Loucy (cell line): ENCODE measurements at regions not wholly inside any gene's neighbourhood (a gene's known extent, or its start where the extent isn't known, plus 50 kb on each side); places are given as distances from the start of the nearest gene placed in this dataset.

Experiments used
- H2AFZ ChIP-seq: fragments of 200-600 bp; sonication (generic); 2 replicates; pipeline ENCODE4 v1.6.0; 2016; ENCODE audit warnings: antibody characterized with exemption, mild to moderate bottlenecking, low read length, moderate library complexity
- H3F3A ChIP-seq: fragments of 200-600 bp; 2 replicates; pipeline ENCODE4 v1.6.0; 2016; ENCODE audit warnings: antibody characterized with exemption, low read depth, mild to moderate bottlenecking
- H3K27me3 ChIP-seq: fragments of 200-600 bp; sonication (generic); 2 replicates; pipeline ENCODE4 v1.6.1; 2014; ENCODE audit warnings: low read length, mild to moderate bottlenecking; ENCODE audit not compliant: insufficient read depth, poor library complexity, severe bottlenecking
- H3K36me3 ChIP-seq: fragments of 200-600 bp; sonication (generic); 2 replicates; pipeline ENCODE4 v1.6.1; 2016; ENCODE audit warnings: low read length; ENCODE audit not compliant: insufficient read depth
- H3K4me1 ChIP-seq: fragments of 200-600 bp; sonication (generic); 2 replicates; pipeline ENCODE4 v1.5.1; 2014; ENCODE audit warnings: low read length, mild to moderate bottlenecking; ENCODE audit not compliant: insufficient read depth, poor library complexity, severe bottlenecking
- H3K4me2 ChIP-seq: fragments of 200-600 bp; sonication (generic); 2 replicates; pipeline ENCODE4 v1.6.0; 2014; ENCODE audit warnings: antibody characterized with exemption, low read length, low read depth, mild to moderate bottlenecking; ENCODE audit not compliant: poor library complexity, severe bottlenecking
- H3K4me3 ChIP-seq: fragments of 200-600 bp; sonication (generic); 2 replicates; pipeline ENCODE4 v1.5.1; 2014; ENCODE audit warnings: low read length, mild to moderate bottlenecking, mixed read lengths; ENCODE audit not compliant: poor library complexity, severe bottlenecking
- H3K79me2 ChIP-seq: fragments of 200-600 bp; sonication (generic); 2 replicates; pipeline ENCODE4 v1.6.1; 2014; ENCODE audit warnings: low read length; ENCODE audit not compliant: insufficient read depth
- H3K9ac ChIP-seq: fragments of 200-600 bp; sonication (generic); 2 replicates; pipeline ENCODE4 v1.6.0; 2014; ENCODE audit warnings: mild to moderate bottlenecking, low read depth, low read length, moderate library complexity; ENCODE audit not compliant: poor library complexity, severe bottlenecking
- H3K9me2 ChIP-seq: fragments of 200-600 bp; sonication (generic); replicated peaks from 2 replicates; pipeline ENCODE4 v1.6.1; 2016; ENCODE audit warnings: low read depth, low read length, mixed read lengths
- H3K9me3 ChIP-seq: fragments of 200-600 bp; sonication (generic); 2 replicates; pipeline ENCODE4 v1.6.1; 2014; ENCODE audit warnings: mild to moderate bottlenecking, antibody characterized with exemption, low read length, low read depth; ENCODE audit not compliant: insufficient read depth
- H4K20me1 ChIP-seq: fragments of 200-600 bp; sonication (generic); 2 replicates; pipeline ENCODE4 v1.6.0; 2014; ENCODE audit warnings: antibody characterized with exemption, low read length, mild to moderate bottlenecking; ENCODE audit not compliant: insufficient read depth, poor library complexity, severe bottlenecking
- CTCF ChIP-seq: fragments of 200-600 bp; sonication (generic); conservative IDR thresholded peaks from 2 replicates; pipeline ENCODE4 v1.5.1; 2014; ENCODE audit warnings: mild to moderate bottlenecking, antibody characterized with exemption, low read length
- EZH2phosphoT487 ChIP-seq: fragments of 200-600 bp; IDR thresholded peaks from 2 replicates; pipeline ENCODE4 v1.6.1; 2018; ENCODE audit warnings: antibody characterized with exemption, mild to moderate bottlenecking, moderate library complexity, borderline replicate concordance

- Histone ChIP-seq H3K36me3 (no peaks in the 10 kb centered on the region), H3K27me3 (no peaks in the 10 kb centered on the region), H3K79me2 (no peaks in the 10 kb centered on the region), H3K4me1 (no peaks in the 10 kb centered on the region), H3K9ac (no peak overlapping the region), H3K9me3 (no peaks in the 10 kb centered on the region), H3K9me2 (no peaks in the 10 kb centered on the region), H2AFZ (no peak overlapping the region), H3K4me3 (no peak overlapping the region), H3F3A (no peaks in the 10 kb centered on the region), H3K4me2 (no peak overlapping the region), H4K20me1 (no peaks in the 10 kb centered on the region)
- no peak for TF ChIP-seq EZH2phosphoT487
- no peak for TF ChIP-seq CTCF
Observed at GRCh38 chr1:38263438-38263837, 216.8 kb upstream of the POU3F1 start.

GRCh38 chr1:38261574-38261973 lies 215.0 kb upstream of the POU3F1 start:
- Histone ChIP-seq H3K79me2 (no peaks in the 10 kb centered on the region), H3K9ac (no peak overlapping the region), H3K9me3 (no peaks in the 10 kb centered on the region), H3K27me3 (no peaks in the 10 kb centered on the region), H3K4me3 (no peak overlapping the region), H2AFZ (no peak overlapping the region), H4K20me1 (no peaks in the 10 kb centered on the region), H3K9me2 (no peaks in the 10 kb centered on the region), H3K36me3 (no peaks in the 10 kb centered on the region), H3K4me1 (no peaks in the 10 kb centered on the region), H3K4me2 (no peak overlapping the region), H3F3A (no peaks in the 10 kb centered on the region)
- no peak for TF ChIP-seq CTCF
- TF ChIP-seq EZH2phosphoT487: no peak

- Histone ChIP-seq H3K9ac (no peak overlapping the region), H3K4me1 (no peaks in the 10 kb centered on the region), H3F3A (no peaks in the 10 kb centered on the region), H3K4me3 (no peak overlapping the region), H3K4me2 (no peak overlapping the region), H3K36me3 (no peaks in the 10 kb centered on the region), H2AFZ (no peak overlapping the region), H3K9me2 (no peaks in the 10 kb centered on the region), H3K27me3 (no peaks in the 10 kb centered on the region), H3K79me2 (no peaks in the 10 kb centered on the region), H4K20me1 (no peaks in the 10 kb centered on the region), H3K9me3 (no peaks in the 10 kb centered on the region; the same call in 1 of the 2 replicates)
- TF ChIP-seq CTCF: no peak
Observed at GRCh38 chr1:38258085-38258627, 211.6 kb upstream of the POU3F1 start.
